Lower leg skin (tissue), 3 donors: ENCODE measurements at regions not wholly inside any gene's neighbourhood (a gene's known extent, or its start where the extent isn't known, plus 50 kb on each side); places are given as distances from the start of the nearest gene placed in this dataset.

Source experiments
- CTCF ChIP-seq, 3 donors: fragments of 450-650 bp; IDR thresholded peaks; one replicate each; pipeline ENCODE4 v1.5.1; 2016; ENCODE audit warnings: antibody characterized with exemption in 3 of 3, mild to moderate bottlenecking in 3 of 3, moderate library complexity in 2 of 3
- POLR2A ChIP-seq, 2 donors: fragments of 450-650 bp; IDR thresholded peaks; one replicate each; pipeline ENCODE4 v1.6.1; 2016 to 2017; ENCODE audit warnings: antibody characterized with exemption in 2 of 2, mild to moderate bottlenecking in 1 of 2, moderate library complexity in 1 of 2

- TF ChIP-seq POLR2A (IDR thresholded peaks at IDR 0.05) (no peak), CTCF (IDR thresholded peaks at IDR 0.05) (no peak)
Measured at GRCh38 chr2:239768031-239768790, 256.9 kb downstream of the NDUFA10 start.
